NOMO-1 treated with DMSO at 0.1 percent for 48 hours (cell line): ENCODE measurements at regions not wholly inside any gene's neighbourhood (a gene's known extent, or its start where the extent isn't known, plus 50 kb on each side); places are given as distances from the start of the nearest gene placed in this dataset.
A peak's percentile ranks its signal among the peaks of the same experiment; 100 is the strongest.

Experiments used
- DNase-seq: peaks from one replicate; lab custom pipeline; 2025; ENCODE audit not compliant: unreplicated experiment; lab: John Stamatoyannopoulos, UW

DNA sequence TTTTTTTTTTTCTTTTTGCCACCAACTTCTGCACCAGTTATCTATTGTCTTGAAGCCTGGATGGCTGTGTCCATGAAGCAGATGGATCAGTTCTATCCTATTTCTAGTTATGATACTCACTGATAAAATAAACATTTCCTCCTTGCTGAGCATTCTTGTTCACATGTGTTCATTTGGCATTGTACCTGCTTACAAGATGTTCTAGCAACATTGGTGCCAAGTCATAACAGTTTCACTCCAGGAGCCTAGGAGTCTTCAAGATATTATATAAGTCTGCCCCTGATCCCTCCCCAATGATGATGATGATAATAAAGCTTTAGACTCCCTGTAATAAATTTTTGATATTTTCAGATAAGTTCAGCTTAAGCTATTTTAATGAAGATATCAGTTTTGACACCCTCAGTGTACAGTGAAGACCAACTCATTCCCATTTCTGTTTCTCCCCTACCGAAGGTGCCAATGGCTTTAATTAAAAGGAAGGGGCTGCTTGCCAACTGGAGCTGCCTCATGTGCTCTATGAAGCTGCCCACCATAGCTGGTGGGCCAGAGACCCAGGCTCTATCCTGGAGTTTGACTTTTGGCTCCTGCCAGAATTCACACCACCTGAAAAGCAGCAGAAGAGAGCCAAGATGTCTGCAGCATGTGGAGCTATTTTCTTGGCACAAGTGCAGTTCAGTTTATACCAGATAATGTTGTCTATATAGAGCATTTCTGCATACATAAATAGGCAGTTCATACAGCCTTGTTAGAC, 265.4 kb upstream of the TET2 start:
- DNase-seq: no peak

- no peak for DNase-seq
Measured at GRCh38 chr4:104890598-104891275, 255.9 kb upstream of the TET2 start.

GRCh38 chr4:104896660-104897645, 249.7 kb upstream of the TET2 start:
- DNase-seq: no peak

- DNase-seq: no peak
Measured at GRCh38 chr4:104899863-104900262, 246.8 kb upstream of the TET2 start.

- DNase-seq: no peak
Measured at GRCh38 chr4:104901438-104901837, 245.2 kb upstream of the TET2 start.

DNA sequence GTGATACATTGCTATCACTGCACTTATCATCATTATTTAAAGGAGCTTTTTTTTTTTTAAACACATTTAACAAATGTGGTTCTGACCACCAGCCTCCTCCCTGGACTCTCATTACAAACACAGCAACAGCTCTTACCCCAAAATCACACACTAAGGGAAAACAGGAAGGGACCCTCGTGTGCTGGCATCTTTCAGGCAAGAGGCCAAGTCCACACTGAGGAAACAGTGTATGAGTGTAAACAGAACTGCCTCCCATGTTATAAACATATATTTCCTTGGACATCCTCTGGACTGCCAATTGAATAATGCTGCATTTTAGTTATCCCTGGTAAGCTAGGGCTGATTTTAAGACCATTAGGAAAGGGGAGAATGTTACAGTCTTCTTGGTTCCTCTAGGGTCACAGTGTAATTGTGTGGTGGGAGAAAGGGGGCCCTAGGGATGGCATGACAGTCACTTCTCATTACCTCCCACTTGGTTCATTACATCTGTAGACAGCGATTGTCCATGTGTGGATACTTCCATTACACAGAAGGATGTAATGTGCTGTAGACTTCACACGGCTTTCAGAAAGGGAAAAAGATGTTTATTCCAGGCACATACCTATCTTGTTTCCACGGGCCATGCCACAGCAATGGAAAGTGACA, 244.6 kb upstream of the TET2 start:
- DNase-seq: no peak

GRCh38 chr4:104905065-104905464, 241.6 kb upstream of the TET2 start:
- DNase-seq: no peak

- DNase-seq: no peak
Measured at GRCh38 chr4:104905546-104905945, 241.1 kb upstream of the TET2 start.

GRCh38 chr4:104906276-104906675, 240.4 kb upstream of the TET2 start:
- no peak for DNase-seq

- DNase-seq: no peak
Measured at GRCh38 chr4:104907074-104907649, 239.5 kb upstream of the TET2 start.

GRCh38 chr4:104907991-104908390, 238.7 kb upstream of the TET2 start:
- DNase-seq: no peak

GRCh38 chr4:104909376-104909775, 237.3 kb upstream of the TET2 start:
- DNase-seq: no peak

- DNase-seq: no peak
Measured at GRCh38 chr4:104912518-104912917, 234.2 kb upstream of the TET2 start.

- DNase-seq: no peak
Measured at GRCh38 chr4:104915373-104915772, 231.3 kb upstream of the TET2 start.

DNA sequence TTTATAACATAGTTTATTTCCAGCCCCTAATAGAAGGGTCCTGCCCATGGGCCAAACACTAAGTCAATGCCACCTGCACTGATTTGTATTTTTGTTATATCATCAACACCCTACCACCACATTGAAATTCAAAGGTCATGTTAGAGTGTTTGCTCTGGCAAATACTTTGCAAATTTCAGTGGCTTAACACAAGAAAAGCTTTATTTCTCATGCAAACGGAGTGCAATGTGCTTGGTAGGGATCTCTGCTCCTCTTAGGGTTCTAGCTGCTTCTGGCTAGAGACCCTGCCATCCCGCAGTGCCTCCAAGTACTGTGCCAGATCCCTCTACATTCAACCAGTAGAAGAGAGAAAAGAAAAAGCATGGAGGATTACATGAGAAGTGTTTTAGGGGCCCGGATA, 230.8 kb upstream of the TET2 start:
- DNase-seq: no peak

GRCh38 chr4:104919406-104919805, 227.3 kb upstream of the TET2 start:
- no peak for DNase-seq

DNA sequence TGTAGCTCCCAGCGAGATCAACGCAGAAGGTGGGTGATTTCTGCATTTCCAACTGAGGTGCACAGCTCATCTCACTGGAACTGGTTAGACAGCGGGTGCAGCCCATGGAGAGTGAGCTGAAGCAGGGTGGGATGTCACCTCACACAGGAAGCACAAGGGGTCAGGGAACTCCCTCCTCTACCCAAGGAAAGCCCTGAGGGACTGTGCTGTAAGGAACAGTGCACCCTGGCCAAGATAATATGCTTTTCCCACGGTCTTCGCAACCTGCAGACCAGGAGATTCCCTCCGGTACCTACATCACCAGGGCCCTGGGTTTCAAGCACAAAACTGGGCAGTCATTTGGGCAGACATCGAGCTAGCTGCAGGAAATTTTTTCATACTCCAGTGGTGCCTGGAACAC, 216.4 kb upstream of the TET2 start:
- DNase-seq: no peak

DNA sequence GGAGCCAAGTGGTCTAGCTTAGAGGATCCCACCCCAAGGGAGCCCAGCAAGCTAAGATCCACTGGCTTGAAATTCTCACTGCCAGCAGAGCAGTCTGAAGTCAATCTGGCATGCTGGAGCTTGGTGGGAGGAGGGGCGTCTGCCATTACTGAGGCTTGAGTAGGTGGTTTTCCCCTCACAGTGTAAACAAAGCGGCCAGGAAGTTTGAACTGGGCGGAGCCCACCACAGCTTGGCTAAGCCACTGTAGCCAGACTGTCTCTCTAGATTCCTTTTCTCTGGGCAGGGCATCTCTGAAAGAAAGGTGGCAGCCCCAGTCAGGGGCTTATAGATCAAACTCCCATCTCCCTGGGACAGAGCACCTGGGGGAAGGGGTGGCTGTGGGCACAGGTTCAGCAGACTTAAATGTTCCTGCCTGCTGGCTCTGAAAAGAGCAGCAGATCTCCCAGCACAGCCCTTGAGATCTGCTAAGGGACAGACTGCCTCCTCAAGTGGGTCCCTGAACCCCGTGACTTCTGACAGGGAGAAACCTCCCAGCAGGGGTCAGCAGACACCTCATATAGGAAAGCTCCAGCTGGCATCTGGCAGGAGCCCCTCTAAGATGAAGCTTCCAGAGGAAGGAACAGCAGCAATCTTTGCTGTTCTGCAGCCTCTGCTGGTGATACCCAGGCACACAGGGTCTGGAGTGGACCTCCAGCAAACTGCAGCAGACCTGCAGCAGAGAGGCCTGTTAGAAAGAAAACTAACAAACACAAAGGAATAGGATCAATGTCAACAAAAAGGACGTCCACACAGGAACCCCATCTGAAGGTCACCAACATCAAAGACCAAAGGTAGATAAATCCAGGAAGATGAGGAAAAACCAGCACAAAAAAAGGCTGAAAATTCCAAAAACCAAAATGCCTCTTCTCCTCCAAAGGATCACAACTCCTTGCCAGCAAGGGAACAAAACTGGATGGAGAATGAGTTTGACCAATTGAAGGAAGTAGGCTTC, 215.6 kb upstream of the TET2 start:
- DNase-seq: peak; percentile 44

GRCh38 chr4:104938624-104939023, 208.1 kb upstream of the TET2 start:
- DNase-seq: peak; percentile 15
